Nephron progenitor cell (in vitro differentiated cells): ENCODE measurements at regions not wholly inside any gene's neighbourhood (a gene's known extent, or its start where the extent isn't known, plus 50 kb on each side); places are given as distances from the start of the nearest gene placed in this dataset.

Experiments used
- DNase-seq: peaks from one replicate; pipeline ENCODE4 v3.0.0; 2021
- H3K27ac Mint-ChIP-seq: 2 replicates; pipeline ENCODE4 v1.8.0; 2021; ENCODE audit warnings: mild to moderate bottlenecking, moderate library complexity, mixed read lengths
- H3K27me3 Mint-ChIP-seq: 2 replicates; pipeline ENCODE4 v1.8.0; 2021; ENCODE audit warnings: mild to moderate bottlenecking, low read depth, mixed read lengths; ENCODE audit not compliant: poor library complexity
- H3K36me3 Mint-ChIP-seq: 2 replicates; pipeline ENCODE4 v1.8.0; 2021; ENCODE audit warnings: low read depth, mixed read lengths
- H3K4me1 Mint-ChIP-seq: 2 replicates; pipeline ENCODE4 v1.8.0; 2021; ENCODE audit warnings: mixed read lengths
- H3K4me3 Mint-ChIP-seq: 2 replicates; pipeline ENCODE4 v1.8.0; 2021; ENCODE audit warnings: mild to moderate bottlenecking, moderate library complexity, mixed read lengths
- H3K9me3 Mint-ChIP-seq: 2 replicates; pipeline ENCODE4 v1.8.0; 2021; ENCODE audit warnings: mild to moderate bottlenecking, moderate library complexity, mixed read lengths
- TF ChIP-seq, protein P1 (sequence below): fragments of 200-600 bp; sonication (generic); IDR thresholded peaks from 2 replicates; pipeline ENCODE4 v1.5.0; 2021; ENCODE audit warnings: antibody characterized with exemption

DNA sequence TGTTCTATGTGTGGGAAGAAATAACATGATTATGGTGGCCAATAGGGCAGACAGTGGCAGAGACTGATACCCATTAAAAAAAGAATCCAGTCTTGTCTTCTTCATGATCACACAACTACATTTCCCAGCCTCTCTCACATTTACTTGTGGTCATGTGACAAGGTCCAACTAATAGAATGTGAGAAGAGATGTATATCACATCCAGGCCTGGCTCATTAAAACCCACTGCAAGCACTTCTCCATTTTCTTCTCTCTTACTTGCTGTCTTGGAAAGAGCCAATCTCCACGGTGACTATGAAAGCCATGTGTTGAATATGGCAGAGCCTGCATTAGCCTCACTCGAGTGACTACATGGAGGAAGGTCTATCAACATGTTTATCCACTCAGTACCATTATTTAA is 306.2 kb upstream of the ZEB2 start:
- H3K9me3 Mint-ChIP-seq = peaks cover 5% of the 10 kb centered on the region
- DNase-seq = no peak
- no peaks in the 10 kb centered on the region for H3K4me1 Mint-ChIP-seq
- H3K27ac Mint-ChIP-seq = no peak overlapping the region
- no peak overlapping the region for H3K4me3 Mint-ChIP-seq
- no peaks in the 10 kb centered on the region for H3K36me3 Mint-ChIP-seq
- no peaks in the 10 kb centered on the region for H3K27me3 Mint-ChIP-seq
- TF ChIP-seq, protein P1, sequence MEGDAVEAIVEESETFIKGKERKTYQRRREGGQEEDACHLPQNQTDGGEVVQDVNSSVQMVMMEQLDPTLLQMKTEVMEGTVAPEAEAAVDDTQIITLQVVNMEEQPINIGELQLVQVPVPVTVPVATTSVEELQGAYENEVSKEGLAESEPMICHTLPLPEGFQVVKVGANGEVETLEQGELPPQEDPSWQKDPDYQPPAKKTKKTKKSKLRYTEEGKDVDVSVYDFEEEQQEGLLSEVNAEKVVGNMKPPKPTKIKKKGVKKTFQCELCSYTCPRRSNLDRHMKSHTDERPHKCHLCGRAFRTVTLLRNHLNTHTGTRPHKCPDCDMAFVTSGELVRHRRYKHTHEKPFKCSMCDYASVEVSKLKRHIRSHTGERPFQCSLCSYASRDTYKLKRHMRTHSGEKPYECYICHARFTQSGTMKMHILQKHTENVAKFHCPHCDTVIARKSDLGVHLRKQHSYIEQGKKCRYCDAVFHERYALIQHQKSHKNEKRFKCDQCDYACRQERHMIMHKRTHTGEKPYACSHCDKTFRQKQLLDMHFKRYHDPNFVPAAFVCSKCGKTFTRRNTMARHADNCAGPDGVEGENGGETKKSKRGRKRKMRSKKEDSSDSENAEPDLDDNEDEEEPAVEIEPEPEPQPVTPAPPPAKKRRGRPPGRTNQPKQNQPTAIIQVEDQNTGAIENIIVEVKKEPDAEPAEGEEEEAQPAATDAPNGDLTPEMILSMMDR = no peak

DNA sequence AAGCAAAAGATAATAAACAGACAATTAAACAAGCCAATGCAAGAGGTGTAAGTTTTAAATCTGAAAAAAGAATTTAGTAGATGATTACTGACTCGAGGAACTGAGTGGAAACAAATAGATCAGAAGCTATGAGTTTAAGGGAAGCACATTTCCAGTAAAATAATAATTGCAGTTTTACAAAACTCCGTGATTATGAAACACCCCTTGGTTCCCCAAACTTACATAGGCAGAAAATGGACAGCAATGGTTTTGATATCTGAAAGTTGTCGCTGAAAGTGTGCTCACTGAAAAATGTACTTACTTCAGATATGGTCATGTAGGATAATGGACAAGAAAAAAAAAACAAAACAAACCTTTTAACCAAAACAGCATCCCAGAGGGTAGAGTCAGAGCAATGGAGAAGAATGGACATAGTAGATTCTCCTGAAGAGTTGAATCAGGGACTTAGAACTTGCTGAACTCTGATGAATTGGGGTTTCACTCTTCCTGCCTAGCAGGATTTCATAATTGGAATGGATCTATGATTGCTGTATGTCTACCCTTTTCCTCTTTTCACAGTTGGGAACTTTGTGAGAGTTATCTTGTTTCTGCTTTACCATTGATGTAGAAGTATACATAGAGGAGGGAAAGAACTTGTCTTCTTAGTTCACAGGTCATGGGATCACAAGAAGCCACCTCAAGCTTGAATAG is 305.6 kb upstream of the ZEB2 start:
- H3K36me3 Mint-ChIP-seq = no peaks in the 10 kb centered on the region
- no peaks in the 10 kb centered on the region for H3K27me3 Mint-ChIP-seq
- H3K27ac Mint-ChIP-seq = no peak overlapping the region
- no peak overlapping the region for H3K4me3 Mint-ChIP-seq
- peaks cover 8% of the 10 kb centered on the region for H3K9me3 Mint-ChIP-seq
- H3K4me1 Mint-ChIP-seq = no peaks in the 10 kb centered on the region
- DNase-seq = no peak
- TF ChIP-seq, protein P1 = no peak

DNA sequence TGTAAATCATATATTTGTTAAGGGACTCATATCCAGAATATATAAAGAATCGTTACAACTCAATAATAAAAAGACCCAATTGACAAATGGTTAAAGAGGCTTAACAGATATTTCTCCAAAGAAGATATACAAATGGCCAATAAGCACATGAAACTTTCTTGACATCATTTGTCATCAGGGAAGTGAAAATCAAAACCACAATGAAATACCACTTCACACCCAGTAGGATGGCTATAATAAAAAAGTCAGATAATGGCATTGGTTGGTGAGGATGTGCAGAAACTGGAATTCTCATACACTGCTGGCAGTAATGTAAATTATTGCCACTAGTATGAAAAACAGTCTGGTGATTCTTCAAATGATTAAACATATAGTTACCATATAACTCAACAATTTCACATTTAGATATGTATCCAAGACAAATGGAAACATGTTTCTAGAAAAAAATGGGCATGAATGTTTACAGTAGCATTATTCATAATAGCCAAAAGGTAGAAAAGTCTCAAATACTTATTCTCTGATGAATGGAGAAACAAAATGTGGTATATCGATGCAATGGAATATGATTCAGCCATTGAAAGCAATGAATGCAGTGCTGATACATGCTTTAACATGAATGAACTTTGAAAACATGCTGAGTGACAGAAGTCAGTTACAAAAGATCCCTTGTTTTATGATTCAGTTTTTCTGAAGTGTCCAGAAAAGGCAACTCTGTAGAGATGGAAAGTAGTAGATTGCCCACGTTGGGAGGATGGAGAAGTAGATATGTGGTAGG is 304.6 kb upstream of the ZEB2 start:
- Mint-ChIP-seq H3K27me3 (no peaks in the 10 kb centered on the region), H3K36me3 (peaks cover 5% of the 10 kb centered on the region), H3K4me1 (no peaks in the 10 kb centered on the region), H3K9me3 (peaks cover 14% of the 10 kb centered on the region), H3K4me3 (no peak overlapping the region), H3K27ac (no peak overlapping the region)
- TF ChIP-seq, protein P1 = no peak
- DNase-seq = no peak

DNA sequence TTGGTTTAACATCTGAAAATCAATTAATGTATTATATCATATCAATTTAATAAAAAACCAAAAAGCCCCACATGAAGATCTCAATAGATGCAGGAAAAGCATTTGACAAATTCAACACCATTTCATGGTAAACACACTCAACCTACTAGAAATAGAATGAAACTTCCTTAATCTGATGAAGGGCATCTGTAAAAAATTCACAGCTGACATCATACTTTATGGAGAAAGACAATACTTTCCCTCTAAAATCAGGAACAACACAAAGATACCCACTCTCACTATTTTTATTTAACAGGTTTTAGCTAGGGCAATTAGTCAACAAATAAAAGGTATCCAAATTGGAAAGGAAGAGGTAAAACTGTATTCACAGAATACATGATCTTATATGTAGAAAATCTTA is 303.0 kb upstream of the ZEB2 start:
- H3K4me3 Mint-ChIP-seq = no peak overlapping the region
- H3K27ac Mint-ChIP-seq = no peak overlapping the region
- no peaks in the 10 kb centered on the region for H3K27me3 Mint-ChIP-seq
- peaks cover 14% of the 10 kb centered on the region for H3K9me3 Mint-ChIP-seq
- no peaks in the 10 kb centered on the region for H3K4me1 Mint-ChIP-seq
- peaks cover 5% of the 10 kb centered on the region for H3K36me3 Mint-ChIP-seq
- no peak for DNase-seq
- TF ChIP-seq, protein P1 = no peak

DNA sequence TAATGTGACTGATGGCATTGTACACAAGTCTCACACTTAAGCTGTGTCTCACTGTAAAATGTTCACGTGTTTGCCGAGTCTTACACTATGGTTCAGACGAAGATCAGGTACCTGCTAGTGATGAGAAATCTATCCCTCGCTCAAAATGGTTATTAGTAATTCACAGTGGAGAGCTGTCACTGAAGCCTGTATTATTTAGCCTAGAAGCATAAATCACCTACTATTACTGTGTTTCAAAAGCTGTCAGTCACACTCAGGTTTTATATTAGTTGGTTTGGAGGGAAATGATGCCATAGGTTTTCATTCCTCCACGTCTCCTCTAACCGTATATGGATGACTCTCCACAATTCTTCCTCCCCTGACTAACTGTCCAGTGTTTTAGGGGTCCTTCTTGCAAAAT is 292.4 kb upstream of the ZEB2 start:
- no peak overlapping the region for H3K4me3 Mint-ChIP-seq
- DNase-seq = no peak
- H3K27ac Mint-ChIP-seq = no peak overlapping the region
- peaks cover 6% of the 10 kb centered on the region for H3K4me1 Mint-ChIP-seq
- TF ChIP-seq, protein P1 = no peak
- H3K9me3 Mint-ChIP-seq = no peaks in the 10 kb centered on the region
- peaks cover 7% of the 10 kb centered on the region for H3K27me3 Mint-ChIP-seq
- H3K36me3 Mint-ChIP-seq = no peaks in the 10 kb centered on the region

DNA sequence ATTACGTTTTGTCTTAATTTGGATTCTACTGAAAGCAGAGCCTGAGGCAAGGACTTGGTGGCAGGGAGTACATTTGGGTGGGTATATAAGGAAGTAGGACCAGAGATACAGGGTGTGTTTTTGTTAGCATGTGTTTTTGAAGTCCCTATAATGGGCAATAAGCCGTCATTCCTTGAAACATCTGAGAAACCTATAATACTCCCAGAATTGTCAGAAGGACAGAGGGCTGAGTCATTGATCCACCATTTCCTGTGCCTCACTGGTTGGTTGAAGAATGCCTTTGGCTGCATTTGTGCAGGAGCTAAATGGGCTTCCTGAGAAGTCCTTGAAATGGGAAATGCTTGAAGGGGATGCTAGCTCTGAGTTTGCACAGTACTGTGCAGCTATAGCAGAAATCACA is 281.8 kb upstream of the ZEB2 start:
- no peaks in the 10 kb centered on the region for H3K36me3 Mint-ChIP-seq
- H3K27me3 Mint-ChIP-seq = no peaks in the 10 kb centered on the region
- peaks cover 19% of the 10 kb centered on the region for H3K4me1 Mint-ChIP-seq
- no peaks in the 10 kb centered on the region for H3K9me3 Mint-ChIP-seq
- no peak overlapping the region for H3K27ac Mint-ChIP-seq
- TF ChIP-seq, protein P1 = no peak
- no peak for DNase-seq
- H3K4me3 Mint-ChIP-seq = no peak overlapping the region
